ENCODE measurements at regions not wholly inside any gene's neighbourhood (a gene's known extent, or its start where the extent isn't known, plus 50 kb on each side); places are given as distances from the start of the nearest gene placed in this dataset.

GRCh38 chr12:32047357-32048212 lies 59.1 kb upstream of the BICD1 start:
- DNase-seq (ENCODE audit: low read depth): no peak

- DNase-seq (ENCODE audit: low read depth): no peak
Measured at GRCh38 chr12:32048791-32049190, 57.9 kb upstream of the BICD1 start.

GRCh38 chr12:32049956-32050355 lies 56.7 kb upstream of the BICD1 start:
- DNase-seq (ENCODE audit: low read depth): no peak

- peak; percentile 74 for DNase-seq (ENCODE audit: low read depth)
Measured at GRCh38 chr12:32051511-32052211, 55.0 kb upstream of the BICD1 start.

GRCh38 chr12:32052212-32052713 lies 54.4 kb upstream of the BICD1 start:
- no peak for DNase-seq (ENCODE audit: low read depth)

GRCh38 chr12:32053881-32054624 lies 52.6 kb upstream of the BICD1 start:
- DNase-seq (ENCODE audit: low read depth): no peak
